ENCODE measurements at regions not wholly inside any gene's neighbourhood (a gene's known extent, or its start where the extent isn't known, plus 50 kb on each side); places are given as distances from the start of the nearest gene placed in this dataset.
A peak's percentile ranks its signal among the peaks of the same experiment; 100 is the strongest.

DNA sequence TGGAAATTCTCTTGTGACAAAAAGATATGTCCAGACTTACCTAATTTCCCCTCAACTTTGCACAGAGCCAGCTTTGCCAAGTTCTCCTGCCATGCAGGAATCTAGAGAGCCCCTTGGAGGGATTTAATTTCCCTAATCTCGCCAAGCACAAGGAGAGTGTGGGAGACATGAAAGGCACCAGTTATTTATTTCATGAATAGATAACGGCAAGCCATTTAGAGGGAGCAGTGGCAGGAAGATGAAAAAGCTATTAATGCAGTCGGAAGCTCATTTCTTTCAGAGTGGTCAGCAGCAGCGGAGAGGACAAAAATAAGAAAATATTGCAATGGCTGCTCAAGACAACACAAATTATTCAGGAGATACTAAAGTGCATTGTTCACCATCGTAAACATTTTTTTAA, 150.9 kb upstream of the WSCD2 start:
- DNase-seq (ENCODE audit: low spot score): no peak

DNA sequence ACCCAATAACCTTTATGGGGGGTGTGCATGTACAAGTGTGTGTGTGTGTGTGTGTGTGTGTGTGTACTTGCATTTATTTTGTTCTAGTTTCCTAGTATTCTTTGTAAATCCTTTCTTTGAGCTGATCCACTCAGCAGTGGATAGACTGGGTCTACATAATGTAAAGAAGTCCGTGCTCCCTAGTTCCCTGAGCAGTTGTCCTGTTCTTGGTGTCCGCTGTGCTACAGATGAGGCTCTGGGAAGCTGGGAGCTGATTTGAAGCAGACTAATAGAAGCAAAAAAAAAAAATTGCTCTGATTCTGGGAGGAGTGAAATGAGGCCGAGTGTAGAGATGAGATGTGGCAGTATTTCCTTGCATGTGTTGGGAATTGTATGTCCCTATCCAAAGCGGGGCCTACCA, 150.4 kb upstream of the WSCD2 start:
- DNase-seq (ENCODE audit: low spot score): no peak

DNA sequence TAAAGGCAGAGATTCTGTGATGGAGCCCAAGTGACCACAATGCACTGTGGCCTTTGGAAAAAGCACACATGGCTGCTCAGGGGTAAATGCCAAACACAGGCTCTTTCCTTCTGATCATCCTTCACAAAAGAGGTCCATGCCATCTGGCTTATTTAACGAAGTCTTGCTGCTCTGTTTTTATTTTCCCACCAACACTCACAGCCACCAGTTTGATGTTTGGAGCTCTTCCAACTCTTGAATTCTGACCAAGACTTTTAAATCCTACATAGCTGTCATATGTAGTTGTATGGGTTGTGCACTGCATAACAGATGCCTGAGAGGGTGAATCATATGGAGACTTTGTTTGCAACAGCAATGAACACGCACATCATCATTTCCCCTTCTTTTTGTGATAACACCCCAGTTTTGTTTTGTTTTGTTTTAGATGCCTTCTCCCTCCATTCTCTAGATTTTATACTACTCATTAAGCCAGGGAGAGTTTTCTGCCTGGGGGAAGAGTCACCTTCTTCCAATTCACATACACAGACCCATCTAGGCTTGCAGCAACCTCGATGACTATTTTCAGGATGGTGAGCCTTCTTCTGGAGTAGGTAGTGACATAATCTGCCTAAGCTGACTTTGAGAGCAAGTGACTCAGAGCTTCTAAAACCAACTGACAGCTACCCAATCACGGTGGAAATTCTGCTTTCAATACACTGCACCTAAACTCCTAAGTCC, 145.2 kb upstream of the WSCD2 start:
- no peak for DNase-seq (ENCODE audit: low spot score)

DNA sequence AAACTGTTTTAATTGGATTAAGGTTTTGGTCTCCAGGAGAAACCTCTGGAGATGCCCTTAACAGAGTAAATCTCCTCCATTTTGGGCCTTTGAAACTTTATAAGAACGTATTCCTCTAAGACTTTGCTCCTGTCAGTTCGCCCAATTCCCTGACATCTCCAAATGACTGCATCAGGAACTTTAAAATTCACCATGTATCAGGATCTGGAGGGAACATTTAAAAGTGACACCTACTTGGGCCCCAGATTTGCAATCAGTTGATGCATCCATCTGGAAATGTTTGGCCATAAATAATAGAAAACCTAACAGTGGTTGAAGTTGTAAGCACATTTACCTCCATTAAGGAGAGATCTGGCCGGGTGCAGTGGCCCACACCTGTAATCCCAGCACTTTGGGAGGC, 144.1 kb upstream of the WSCD2 start:
- no peak for DNase-seq (ENCODE audit: low spot score)

DNA sequence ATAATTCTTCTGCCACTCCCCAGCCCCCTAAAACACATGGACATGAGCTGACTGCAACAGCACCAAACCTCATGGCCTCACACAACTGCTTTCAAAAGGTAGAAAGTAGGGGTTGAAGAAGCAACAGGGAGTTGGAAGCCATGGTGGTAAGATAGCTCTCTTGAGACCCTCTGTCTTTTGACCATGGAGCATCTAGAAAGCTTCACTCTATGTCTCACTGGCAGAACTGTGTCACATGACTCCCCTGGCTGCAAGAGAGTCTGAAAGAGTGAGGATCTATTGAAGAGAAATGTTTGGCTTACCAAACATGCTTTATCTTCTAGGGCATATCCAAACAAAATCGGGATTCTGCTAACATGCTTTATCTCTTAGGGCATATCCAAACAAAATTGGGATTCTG, 142.9 kb upstream of the WSCD2 start:
- no peak for DNase-seq (ENCODE audit: low spot score)

DNA sequence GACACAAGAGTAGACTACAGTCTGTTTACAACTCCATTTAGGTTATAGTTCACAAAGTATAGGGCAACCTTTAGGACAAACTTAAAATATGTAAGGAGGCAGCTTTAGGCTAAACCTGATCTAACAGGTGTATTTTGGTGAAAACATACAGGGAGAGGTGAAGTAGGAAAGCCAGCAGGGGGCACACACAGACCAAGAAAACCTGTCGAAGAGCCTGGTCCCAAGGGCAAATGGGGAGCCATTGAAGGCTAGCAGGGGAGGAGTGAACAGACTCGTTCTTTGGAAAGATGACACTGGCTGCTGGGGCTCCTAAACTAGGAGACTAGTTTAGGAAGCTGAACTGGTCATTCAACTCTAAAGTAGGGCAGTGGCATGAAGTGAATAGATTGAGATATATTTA, 138.8 kb upstream of the WSCD2 start:
- no peak for DNase-seq (ENCODE audit: low spot score)

DNA sequence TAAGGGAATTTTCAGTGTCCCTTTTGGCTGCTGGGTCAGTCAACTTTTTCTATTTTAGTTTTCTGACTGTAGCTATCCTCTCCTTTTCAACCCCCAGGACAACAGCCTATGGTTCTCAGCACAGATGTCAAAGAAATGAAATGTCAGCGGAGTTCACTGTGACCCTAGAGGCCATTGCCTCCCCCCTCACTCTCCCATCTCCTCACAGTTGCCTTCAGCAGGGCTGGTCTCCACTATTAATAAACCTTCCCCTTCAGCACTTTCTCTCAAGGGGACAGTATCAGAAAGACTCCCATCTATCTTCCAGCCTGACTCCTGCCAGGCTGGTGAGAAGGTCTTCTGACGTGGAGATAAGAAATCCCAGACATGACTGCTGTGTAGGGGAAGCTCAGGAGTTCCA, 137.1 kb upstream of the WSCD2 start:
- DNase-seq (ENCODE audit: low spot score): no peak

DNA sequence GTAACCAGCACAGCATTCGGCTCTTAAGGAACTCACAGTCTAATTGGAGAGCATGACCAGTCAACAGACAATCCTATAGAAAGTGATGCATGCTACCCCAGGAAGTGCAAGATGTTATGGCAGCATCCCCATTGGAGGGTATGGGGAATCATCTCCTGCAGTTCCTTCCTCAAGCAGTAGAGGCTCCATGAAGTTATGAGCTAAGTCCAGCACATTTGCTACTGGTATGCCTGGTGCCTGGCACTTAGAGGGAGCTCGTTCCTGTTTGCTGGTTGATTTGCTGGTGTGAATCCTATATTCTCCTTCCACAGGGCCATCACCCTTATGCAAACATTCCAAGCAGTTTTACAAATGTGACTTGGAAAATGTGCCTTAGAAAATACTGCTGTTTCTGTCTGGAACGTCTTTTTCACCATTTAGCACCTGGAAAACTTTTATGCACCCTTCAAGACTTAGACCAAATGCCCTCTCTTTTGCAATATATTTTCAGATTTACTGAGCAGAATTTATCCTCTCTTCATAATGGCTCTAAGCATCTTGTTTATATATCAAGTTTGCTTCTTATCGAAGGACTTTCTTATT, 136.1 kb upstream of the WSCD2 start:
- peak; percentile 32 for DNase-seq (ENCODE audit: low spot score)

DNA sequence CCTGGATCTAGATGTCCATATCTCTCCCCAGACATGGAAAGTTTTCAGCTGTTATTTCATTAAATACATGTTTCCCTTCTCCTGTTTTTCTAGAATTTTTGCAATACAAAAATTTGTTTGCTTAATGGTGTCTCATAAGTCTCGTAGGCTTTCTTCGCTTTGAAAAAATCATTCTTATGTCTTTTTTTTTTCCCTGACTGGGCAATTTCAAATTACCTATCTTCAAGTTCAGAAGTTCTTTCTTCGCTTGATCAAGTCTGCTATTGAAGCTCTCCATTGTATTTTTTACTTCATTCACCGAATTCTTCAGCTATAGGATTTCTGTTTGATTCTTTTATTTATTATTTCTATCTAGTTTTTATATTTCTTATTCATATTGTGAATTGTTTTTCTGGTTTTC, 130.2 kb upstream of the WSCD2 start:
- DNase-seq (ENCODE audit: low spot score): no peak

DNA sequence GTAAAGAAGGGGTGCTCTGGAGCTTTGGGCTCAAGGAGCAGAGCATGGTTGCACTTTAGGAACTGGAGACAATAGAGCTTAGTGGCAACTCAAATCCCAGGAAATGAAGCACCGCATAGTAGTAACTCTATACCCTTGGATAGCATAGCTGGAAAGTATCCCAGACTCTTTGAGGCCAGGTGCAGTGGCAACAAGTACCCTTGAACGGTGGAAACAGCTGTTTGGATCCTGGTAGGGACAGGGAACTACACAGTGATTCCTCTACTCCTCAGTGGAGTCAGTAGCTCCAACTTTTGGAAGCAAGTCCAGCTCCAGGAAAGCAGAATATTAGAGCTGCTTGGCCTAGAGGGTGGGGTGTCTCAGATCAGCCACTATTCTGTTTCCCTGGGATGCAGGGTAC, 129.0 kb upstream of the WSCD2 start:
- no peak for DNase-seq (ENCODE audit: low spot score)

DNA sequence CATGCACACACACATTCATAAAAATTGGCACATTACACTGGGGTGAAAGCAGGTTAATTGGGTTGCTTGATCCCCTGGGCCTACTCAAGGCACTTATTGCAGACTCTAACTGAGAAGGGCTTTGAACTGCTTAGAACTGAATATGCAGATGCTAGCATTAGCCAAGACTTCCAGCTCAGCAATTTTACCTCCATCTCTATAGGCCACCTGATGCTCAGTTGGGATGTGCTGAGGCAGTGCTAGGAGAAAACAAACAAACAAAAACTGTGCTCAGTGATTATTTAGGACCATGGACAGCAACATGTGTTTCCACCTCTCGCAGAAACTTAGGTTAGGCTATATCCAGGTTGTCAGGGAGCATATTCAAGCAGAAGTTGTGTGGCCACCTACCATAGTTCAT, 124.8 kb upstream of the WSCD2 start:
- DNase-seq (ENCODE audit: low spot score): no peak

DNA sequence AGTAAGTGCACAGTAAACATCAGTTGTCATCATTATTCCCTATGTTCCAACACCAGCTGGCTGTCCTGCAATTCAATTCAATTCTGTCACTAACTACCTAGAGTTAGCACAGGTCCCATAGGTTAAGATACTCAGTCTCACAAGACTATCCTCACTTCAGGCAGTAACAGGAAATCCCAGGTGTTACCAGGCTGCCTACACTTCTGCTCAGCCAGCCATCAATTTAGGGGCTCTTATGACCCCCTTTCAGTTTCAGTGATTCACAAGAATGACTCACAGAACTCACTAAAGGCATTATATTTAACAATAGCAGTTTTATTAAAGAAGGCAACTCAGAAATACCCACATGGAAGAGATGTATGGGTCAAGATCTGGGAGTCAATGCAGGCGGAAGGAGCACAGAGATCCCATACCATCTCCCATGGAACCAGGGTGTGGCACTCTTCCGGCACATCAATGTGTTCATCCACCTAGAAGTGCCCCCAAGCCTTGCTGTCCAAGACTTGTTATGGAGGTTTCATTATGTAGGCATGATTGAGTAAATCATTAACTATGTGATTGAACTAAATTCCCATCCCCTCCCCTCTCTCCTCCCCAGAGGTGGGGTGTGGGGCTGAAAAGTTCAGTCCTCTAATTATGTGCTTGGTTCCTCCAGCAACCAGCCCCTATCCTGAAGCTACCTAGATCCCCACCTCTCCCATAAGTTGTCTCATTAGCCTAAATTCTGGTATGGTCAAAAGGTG, 120.8 kb upstream of the WSCD2 start:
- DNase-seq (ENCODE audit: low spot score): no peak

DNA sequence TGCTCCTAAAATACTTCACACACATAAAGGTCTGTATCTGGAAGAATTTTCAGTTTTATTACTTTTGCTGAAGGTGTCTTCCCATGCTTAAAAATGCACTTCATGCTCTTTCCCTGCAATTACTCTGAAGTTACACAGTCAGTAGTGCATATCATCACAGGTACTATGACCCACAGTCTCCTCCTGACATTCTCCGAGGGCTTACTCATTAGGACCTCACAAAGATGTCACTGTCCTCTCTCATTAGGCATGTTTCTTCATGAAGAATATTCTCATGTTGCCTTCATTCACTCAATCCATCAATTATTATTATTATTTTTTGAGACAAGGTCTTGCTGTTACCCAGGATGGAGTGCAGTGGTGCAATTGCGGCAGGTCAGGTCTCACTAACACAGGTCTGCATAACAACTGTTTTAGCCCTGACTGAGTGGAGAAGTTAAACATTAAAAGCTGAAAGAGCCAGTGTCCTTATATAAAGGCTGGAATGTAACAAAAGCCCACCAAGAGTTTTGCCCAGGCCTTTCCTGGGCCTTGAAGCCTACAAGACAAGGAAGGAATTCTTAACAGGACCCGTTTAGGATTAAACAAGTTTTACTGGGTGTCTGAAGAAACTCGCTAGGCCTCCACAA, 119.5 kb upstream of the WSCD2 start:
- no peak for DNase-seq (ENCODE audit: low spot score)

DNA sequence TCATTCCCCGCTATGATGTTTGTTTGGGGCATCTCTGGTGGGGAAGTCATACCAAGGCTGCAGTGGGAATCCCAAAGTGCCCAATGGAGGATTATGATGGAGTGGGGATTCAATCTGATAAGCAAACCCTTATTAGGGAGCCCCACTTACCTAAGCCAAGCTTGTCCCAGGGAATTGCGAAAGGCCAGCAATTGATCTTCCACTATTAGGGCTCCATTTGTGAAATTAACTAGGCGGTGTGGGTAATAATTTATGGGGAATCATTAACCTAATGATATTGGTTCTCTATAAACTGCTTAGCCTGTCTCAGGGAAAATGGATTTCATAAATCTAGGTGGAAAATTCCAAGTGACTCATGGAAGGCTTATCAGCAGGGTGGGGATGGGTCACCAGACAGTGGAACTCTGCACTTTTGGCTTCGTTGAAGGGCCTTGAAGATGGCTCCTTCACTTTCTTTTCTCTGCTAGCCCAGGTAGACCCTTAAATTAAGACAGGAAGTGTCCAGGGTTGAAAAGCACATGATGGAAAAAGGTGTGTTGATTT, 113.0 kb upstream of the WSCD2 start:
- DNase-seq (ENCODE audit: low spot score): no peak

DNA sequence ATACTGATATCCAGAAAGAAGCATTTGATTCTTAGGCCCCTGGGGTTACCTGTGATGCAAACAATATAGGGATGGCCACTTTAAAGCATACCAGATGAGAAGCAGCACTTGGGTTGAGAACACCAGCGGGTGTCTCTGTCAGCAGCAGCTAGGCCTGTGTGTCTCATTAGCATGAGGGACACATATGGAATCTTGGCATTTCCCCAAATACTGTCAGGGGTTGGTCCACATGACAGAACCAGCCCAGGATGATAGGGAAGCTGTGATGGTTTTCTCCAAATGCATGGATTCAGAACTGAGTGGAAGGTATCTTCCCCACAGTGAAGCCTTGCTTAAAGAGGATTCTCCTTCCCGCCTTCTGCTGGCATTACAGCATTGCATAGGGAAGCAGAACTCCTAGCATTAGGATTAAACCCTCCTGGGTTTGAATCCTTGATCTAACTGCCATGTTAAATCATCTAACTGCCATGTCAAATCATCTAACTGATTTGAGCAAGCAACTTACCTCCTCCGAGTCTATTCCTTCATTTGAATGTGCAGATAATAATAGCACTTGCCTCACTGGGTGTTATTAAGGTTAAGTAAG, 111.5 kb upstream of the WSCD2 start:
- DNase-seq (ENCODE audit: low spot score): no peak

DNA sequence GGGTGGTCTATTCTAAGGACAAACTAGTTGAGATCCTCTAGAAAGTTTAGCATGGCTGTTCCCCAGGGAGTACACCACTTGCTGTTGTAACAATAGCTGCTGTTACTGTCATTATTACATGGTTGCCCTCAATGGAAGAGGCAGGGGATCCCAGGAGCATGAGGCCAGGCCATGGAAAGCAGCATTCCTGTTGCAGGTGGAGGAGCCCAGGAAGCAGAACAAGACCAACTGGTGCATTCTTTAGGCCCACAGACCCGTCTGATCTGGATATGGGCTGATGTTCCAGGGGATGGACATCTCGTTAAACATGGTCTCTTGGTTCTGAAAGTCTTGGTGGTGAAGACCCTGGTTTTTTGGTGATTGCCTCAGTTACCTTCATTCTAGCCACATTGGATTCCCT, 109.2 kb upstream of the WSCD2 start:
- DNase-seq (ENCODE audit: low spot score): no peak

DNA sequence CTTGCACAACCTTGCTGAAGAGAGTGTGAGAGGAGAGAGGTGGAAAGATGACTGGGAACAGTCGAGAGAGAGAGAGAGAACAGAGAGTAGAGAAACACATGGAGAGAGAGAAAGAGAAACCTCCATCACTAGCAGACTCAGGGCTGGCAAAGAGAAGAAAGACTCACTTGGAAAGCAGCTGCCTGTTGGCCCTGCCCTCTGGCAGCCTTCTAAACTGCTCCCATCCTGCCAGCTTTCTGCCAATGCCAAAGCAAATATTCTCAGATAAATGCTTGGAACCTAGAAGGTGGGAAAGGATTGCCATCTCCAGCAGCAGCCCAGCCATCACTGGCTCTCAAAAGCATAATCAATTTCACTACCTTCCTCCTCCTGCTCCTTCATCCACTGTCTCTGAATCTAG, 107.9 kb upstream of the WSCD2 start:
- no peak for DNase-seq (ENCODE audit: low spot score)

DNA sequence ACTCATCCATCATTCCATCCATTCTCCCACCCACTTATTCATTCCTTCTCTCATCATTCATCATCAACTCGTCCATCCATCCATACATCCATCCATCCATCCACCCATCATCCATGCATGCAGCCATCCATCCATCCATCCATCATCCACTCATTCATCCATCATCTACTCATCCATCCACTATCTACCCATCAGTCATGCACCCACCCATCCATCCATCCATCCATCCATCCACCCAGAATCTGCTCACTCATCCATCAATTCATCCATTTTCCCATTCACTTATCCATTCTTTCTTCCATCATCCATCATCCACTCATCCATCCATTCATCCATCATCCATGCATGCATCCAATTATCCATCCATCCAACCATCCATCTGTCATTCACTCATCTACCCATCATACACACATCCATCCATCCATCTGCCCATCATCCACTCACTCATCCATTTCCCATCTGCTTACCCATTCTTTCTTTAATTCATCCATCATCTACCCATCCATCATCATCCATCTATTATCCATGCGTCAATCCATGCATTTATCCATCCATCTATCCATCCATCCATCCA, 107.1 kb upstream of the WSCD2 start:
- no peak for DNase-seq (ENCODE audit: low spot score)

DNA sequence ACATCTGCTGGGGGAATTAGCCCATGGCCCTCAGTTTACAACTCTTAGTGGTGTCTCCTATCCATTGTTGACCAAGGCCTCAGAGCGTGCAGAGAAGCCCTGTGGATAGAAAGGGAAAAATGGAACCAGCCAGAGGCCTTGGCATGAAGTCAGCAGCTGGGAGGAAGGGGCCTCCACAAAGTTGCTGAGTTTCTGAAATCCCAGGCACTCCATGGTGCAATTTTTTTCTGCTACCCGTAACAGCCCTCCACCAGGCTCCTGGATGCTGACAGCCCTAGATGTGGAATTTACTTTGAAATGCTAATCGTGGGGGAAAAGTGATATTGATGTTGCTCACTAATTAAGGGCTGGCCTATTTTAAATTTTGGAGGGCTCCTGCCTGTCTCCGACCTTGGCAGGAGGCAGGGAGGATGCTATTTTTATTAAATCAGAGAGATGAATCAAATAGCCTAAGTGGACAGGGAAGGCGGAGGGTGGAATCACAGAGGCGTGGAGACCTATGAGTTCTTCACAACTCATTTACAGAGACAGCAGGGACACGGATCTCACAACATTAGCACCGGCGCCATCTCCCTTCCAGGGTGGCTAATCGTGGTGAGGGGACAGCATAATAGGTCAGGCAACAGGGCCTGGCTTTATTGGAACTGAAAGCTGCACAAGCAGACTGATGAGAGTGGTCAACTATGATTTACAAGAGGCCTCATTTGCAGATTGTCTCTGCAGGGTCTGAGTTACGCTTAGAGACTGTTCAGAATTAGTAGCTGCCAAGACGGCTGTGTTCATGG, 99.8 kb upstream of the WSCD2 start:
- DNase-seq (ENCODE audit: low spot score): no peak

DNA sequence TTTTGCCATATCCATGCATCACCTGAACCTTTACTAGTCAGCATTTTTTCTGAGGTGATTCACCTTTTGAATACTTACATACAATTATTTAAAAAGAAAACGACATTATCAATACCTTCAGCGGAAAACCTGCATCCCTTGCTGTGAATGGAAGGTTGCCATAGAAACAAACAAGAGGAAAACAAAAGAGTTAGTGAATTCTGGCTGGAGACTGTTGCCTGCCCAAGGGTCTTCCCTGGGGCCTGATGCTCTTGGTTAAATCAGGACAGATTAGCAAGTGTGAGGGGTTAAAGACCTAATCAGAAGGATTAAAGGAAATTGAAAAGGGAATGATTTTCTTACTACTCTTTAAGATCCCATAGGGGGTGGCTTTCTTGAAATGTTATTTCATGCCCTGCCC, 96.0 kb upstream of the WSCD2 start:
- no peak for DNase-seq (ENCODE audit: low spot score)

DNA sequence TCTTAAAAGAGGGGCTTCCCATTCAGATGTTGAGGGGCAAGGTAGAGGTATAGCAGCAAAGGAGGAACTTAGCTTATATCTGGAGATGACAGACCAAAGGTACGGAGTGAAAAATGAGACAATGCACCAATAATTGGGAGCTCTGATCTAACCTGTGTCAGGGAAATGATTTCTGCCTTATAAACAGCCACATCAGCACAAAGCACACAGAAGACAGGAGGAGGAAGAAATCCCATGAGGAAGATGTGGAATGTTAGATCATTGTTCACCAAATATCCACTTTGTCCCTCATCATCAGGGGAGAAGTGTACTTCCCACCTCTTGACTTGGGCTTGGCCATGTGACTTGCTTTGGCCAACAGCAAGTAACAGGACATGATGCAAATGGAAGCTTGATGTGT, 93.7 kb upstream of the WSCD2 start:
- DNase-seq (ENCODE audit: low spot score): no peak
